Heart left ventricle (tissue), 13 donors: ENCODE measurements at regions not wholly inside any gene's neighbourhood (a gene's known extent, or its start where the extent isn't known, plus 50 kb on each side); places are given as distances from the start of the nearest gene placed in this dataset.

Experiments
- CTCF ChIP-seq, 12 donors: fragments of 200-600 bp; sonication (generic) in 4 of 12; IDR thresholded peaks; one replicate each; pipeline versions ENCODE4 v1.5.0 to v1.8.0; 2018 to 2022; ENCODE audit warnings: antibody characterized with exemption in 12 of 12, mild to moderate bottlenecking in 5 of 12
- POLR2A ChIP-seq, 2 donors: fragments of 450-650 bp; IDR thresholded peaks; one replicate each; pipeline ENCODE4 v1.6.1; 2017; ENCODE audit warnings: antibody characterized with exemption in 2 of 2, mild to moderate bottlenecking in 2 of 2, moderate library complexity in 2 of 2
- donor health status: ischemic (EF 13 %, LVEDD 7.1; RV severe dilation, severe dysfunction).
- donor health status: DM: no; HTN: yes; CAD: no.
- donor health status: DM: no; HTN: no; CAD: no.
- donor health status: ischemic (EF 25% LVEDD 6.9; RV normal size, moderate dysfunction).
- donor health status: ischemic (EF 25% LVEDD 5.7; RV mildly dilated, moderate dysfunction).
- donor health status: ischemic (EF 35%, LVEDD 5.7; RV mildly dilated, moderate dysfunction).
- donor health status: nonischemic (EF 11% LVEDD 7.7; RV severe dilation, severe dysfunction).
- donor health status: DM: yes; HTN: yes; CAD: no.
- donor health status: PGD.
- donor health status: ischemic (EF 29% LVEDD 5.4; RV normal size, mild dysfunction).
- donor health status: nonischemic (EF 23%, LVEDD 6.1; RV moderate dilation, normal function).

GRCh38 chr6:132929141-132929540, 114.8 kb downstream of the RPS12 start:
- no peak for TF ChIP-seq CTCF (IDR thresholded peaks at IDR 0.05)
- TF ChIP-seq POLR2A (IDR thresholded peaks at IDR 0.05), result no peak
